GM23338 (cell line): ENCODE measurements at regions not wholly inside any gene's neighbourhood (a gene's known extent, or its start where the extent isn't known, plus 50 kb on each side); places are given as distances from the start of the nearest gene placed in this dataset.

Experiments
- EZH2 ChIP-seq: fragments of 200-600 bp; sonication (generic); IDR thresholded peaks from one replicate; pipeline ENCODE4 v1.8.0; 2017; ENCODE audit warnings: antibody characterized with exemption, mild to moderate bottlenecking, low read depth; ENCODE audit not compliant: unreplicated experiment
- EZH2phosphoT487 ChIP-seq: fragments of 200-600 bp; sonication (generic); IDR thresholded peaks from one replicate; pipeline ENCODE4 v1.8.1; 2018; ENCODE audit warnings: antibody characterized with exemption; ENCODE audit not compliant: unreplicated experiment
- POLR2AphosphoS5 ChIP-seq: IDR thresholded peaks from 2 replicates; pipeline ENCODE4 v1.6.1; 2016; ENCODE audit warnings: antibody characterized with exemption, low read depth
- TF ChIP-seq, protein P1 (sequence below): IDR thresholded peaks from one replicate; pipeline ENCODE4 v1.6.1; 2018; ENCODE audit warnings: antibody characterized with exemption; ENCODE audit not compliant: unreplicated experiment
- TF ChIP-seq, protein P2 (sequence below): fragments of 250-450 bp; sonication (Bioruptor Pico); IDR thresholded peaks from 2 replicates; pipeline ENCODE4 v1.5.0; 2020; ENCODE audit warnings: mild to moderate bottlenecking, moderate library complexity

DNA sequence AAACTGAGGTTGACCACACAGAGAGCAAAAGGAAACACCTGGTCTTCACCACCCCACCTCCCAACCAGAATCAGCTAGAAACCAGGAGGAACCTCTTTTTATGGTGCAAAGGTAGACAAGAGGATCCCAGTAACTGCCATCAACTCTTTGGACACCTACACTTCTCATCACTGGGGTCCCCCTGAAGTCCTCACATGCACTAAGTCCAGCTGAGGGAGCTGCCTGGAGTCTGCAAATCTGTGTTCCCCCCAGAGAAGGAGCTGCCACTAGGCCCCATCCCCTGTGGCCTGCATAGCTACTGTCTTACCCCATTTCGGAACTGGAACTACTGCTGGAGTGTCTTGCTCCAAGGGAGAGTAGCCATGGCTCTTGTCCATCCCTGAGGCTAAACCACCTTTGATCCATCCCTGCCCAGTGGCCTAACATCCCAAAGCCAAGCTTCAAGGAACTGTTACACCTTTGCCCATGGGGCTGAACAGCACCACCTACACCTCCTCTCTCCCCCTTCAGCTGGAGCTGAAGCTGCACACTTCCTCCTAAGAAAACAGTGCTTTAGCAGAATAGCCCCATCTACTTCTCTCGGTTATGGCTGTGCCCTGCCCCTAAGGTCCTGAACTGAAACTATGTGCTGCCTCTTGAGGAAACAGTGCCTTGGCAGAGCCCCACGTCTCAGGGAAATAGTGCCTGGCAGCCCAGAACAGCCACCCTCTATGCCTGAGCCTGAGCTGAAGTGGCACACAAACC, 85.4 kb upstream of the CD53 start (continued):
- TF ChIP-seq, protein P1, sequence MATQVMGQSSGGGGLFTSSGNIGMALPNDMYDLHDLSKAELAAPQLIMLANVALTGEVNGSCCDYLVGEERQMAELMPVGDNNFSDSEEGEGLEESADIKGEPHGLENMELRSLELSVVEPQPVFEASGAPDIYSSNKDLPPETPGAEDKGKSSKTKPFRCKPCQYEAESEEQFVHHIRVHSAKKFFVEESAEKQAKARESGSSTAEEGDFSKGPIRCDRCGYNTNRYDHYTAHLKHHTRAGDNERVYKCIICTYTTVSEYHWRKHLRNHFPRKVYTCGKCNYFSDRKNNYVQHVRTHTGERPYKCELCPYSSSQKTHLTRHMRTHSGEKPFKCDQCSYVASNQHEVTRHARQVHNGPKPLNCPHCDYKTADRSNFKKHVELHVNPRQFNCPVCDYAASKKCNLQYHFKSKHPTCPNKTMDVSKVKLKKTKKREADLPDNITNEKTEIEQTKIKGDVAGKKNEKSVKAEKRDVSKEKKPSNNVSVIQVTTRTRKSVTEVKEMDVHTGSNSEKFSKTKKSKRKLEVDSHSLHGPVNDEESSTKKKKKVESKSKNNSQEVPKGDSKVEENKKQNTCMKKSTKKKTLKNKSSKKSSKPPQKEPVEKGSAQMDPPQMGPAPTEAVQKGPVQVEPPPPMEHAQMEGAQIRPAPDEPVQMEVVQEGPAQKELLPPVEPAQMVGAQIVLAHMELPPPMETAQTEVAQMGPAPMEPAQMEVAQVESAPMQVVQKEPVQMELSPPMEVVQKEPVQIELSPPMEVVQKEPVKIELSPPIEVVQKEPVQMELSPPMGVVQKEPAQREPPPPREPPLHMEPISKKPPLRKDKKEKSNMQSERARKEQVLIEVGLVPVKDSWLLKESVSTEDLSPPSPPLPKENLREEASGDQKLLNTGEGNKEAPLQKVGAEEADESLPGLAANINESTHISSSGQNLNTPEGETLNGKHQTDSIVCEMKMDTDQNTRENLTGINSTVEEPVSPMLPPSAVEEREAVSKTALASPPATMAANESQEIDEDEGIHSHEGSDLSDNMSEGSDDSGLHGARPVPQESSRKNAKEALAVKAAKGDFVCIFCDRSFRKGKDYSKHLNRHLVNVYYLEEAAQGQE: no peak
- TF ChIP-seq, protein P2, sequence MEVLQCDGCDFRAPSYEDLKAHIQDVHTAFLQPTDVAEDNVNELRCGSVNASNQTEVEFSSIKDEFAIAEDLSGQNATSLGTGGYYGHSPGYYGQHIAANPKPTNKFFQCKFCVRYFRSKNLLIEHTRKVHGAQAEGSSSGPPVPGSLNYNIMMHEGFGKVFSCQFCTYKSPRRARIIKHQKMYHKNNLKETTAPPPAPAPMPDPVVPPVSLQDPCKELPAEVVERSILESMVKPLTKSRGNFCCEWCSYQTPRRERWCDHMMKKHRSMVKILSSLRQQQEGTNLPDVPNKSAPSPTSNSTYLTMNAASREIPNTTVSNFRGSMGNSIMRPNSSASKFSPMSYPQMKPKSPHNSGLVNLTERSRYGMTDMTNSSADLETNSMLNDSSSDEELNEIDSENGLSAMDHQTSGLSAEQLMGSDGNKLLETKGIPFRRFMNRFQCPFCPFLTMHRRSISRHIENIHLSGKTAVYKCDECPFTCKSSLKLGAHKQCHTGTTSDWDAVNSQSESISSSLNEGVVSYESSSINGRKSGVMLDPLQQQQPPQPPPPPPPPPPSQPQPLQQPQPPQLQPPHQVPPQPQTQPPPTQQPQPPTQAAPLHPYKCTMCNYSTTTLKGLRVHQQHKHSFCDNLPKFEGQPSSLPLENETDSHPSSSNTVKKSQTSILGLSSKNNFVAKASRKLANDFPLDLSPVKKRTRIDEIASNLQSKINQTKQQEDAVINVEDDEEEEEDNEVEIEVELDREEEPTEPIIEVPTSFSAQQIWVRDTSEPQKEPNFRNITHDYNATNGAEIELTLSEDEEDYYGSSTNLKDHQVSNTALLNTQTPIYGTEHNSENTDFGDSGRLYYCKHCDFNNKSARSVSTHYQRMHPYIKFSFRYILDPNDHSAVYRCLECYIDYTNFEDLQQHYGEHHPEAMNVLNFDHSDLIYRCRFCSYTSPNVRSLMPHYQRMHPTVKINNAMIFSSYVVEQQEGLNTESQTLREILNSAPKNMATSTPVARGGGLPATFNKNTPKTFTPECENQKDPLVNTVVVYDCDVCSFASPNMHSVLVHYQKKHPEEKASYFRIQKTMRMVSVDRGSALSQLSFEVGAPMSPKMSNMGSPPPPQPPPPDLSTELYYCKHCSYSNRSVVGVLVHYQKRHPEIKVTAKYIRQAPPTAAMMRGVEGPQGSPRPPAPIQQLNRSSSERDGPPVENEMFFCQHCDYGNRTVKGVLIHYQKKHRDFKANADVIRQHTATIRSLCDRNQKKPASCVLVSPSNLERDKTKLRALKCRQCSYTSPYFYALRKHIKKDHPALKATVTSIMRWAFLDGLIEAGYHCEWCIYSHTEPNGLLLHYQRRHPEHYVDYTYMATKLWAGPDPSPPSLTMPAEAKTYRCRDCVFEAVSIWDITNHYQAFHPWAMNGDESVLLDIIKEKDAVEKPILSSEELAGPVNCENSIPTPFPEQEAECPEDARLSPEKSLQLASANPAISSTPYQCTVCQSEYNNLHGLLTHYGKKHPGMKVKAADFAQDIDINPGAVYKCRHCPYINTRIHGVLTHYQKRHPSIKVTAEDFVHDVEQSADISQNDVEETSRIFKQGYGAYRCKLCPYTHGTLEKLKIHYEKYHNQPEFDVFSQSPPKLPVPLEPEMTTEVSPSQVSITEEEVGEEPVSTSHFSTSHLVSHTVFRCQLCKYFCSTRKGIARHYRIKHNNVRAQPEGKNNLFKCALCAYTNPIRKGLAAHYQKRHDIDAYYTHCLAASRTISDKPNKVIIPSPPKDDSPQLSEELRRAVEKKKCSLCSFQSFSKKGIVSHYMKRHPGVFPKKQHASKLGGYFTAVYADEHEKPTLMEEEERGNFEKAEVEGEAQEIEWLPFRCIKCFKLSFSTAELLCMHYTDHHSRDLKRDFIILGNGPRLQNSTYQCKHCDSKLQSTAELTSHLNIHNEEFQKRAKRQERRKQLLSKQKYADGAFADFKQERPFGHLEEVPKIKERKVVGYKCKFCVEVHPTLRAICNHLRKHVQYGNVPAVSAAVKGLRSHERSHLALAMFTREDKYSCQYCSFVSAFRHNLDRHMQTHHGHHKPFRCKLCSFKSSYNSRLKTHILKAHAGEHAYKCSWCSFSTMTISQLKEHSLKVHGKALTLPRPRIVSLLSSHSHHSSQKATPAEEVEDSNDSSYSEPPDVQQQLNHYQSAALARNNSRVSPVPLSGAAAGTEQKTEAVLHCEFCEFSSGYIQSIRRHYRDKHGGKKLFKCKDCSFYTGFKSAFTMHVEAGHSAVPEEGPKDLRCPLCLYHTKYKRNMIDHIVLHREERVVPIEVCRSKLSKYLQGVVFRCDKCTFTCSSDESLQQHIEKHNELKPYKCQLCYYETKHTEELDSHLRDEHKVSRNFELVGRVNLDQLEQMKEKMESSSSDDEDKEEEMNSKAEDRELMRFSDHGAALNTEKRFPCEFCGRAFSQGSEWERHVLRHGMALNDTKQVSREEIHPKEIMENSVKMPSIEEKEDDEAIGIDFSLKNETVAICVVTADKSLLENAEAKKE: no peak
- TF ChIP-seq EZH2phosphoT487 (no peak), POLR2AphosphoS5 (no peak), EZH2 (no peak)
